Thyroid gland (tissue), 4 donors: ENCODE measurements at regions not wholly inside any gene's neighbourhood (a gene's known extent, or its start where the extent isn't known, plus 50 kb on each side); places are given as distances from the start of the nearest gene placed in this dataset.

Experiments
- POLR2A ChIP-seq, 2 donors: fragments of 450-650 bp; IDR thresholded peaks; one replicate each; pipeline ENCODE4 v1.6.1; 2017; ENCODE audit warnings: antibody characterized with exemption in 2 of 2, mild to moderate bottlenecking in 2 of 2, moderate library complexity in 1 of 2
- TF ChIP-seq, protein P1 (sequence below), 6 experiments: fragments of 200-600 bp in 3 of 6; fragments of 450-650 bp in 3 of 6; sonication (generic) in 3 of 6; IDR thresholded peaks; one replicate each; pipeline ENCODE4 v1.5.1; 2016 to 2019; ENCODE audit warnings: antibody characterized with exemption in 6 of 6, mild to moderate bottlenecking in 2 of 6, inconsistent platforms in 1 of 6, moderate library complexity in 1 of 6

DNA sequence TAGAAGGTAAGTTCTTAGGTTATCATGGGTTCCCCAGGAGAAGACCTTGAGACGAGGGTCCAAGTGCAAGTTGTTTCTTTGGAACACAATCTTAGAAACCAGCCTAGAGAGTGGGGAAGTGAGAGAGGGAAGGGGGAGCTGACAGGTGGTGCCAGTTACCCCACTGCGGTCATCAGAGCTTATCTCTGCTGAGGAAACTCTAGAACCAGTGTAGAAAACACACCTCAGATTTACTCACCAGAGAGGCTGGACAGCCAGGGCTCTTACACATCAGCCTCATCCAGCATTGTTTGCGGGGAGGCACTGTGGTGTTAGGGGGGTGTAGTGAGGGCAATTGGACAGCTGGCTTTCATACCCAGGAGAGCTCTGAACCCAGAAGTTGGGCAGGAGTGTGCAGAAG, 206.5 kb upstream of the RAI14 start:
- TF ChIP-seq, protein P1, sequence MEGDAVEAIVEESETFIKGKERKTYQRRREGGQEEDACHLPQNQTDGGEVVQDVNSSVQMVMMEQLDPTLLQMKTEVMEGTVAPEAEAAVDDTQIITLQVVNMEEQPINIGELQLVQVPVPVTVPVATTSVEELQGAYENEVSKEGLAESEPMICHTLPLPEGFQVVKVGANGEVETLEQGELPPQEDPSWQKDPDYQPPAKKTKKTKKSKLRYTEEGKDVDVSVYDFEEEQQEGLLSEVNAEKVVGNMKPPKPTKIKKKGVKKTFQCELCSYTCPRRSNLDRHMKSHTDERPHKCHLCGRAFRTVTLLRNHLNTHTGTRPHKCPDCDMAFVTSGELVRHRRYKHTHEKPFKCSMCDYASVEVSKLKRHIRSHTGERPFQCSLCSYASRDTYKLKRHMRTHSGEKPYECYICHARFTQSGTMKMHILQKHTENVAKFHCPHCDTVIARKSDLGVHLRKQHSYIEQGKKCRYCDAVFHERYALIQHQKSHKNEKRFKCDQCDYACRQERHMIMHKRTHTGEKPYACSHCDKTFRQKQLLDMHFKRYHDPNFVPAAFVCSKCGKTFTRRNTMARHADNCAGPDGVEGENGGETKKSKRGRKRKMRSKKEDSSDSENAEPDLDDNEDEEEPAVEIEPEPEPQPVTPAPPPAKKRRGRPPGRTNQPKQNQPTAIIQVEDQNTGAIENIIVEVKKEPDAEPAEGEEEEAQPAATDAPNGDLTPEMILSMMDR (IDR thresholded peaks at IDR 0.05), result no peak
- TF ChIP-seq POLR2A (IDR thresholded peaks at IDR 0.05), result no peak
